ENCODE measurements at regions not wholly inside any gene's neighbourhood (a gene's known extent, or its start where the extent isn't known, plus 50 kb on each side); places are given as distances from the start of the nearest gene placed in this dataset.
"Not testable (repeated sequence)": the region's sequence is repeated elsewhere in the genome, so short reads cannot be mapped to it uniquely, and the experiment has no call there.

GRCh38 chr4:131113704-131114103, 2017.8 kb downstream of the C4orf33 start:
- DNase-seq: no peak

GRCh38 chr4:131119661-131120060, 2023.7 kb downstream of the C4orf33 start:
- no peak for DNase-seq

DNA sequence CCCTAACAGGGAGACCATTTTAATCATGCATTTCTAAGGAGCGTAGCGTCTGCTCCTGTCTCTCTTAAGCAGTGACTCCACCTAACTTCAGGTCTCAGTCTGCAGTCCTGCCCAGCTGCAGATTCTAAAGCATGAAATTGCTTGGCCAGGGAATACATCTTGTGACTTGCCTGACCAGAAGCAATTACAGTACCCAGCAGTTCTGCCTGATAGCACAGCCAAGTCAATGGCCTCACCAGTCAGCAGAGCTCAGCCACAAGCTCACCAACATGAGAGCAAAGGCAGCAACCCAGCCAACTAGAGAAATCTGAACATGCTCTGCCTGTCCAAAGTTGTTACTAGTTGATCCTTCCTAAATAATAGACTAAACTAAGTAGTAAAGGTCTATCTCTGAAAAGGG, 2011.9 kb upstream of the PCDH10 start:
- no peak for DNase-seq

DNA sequence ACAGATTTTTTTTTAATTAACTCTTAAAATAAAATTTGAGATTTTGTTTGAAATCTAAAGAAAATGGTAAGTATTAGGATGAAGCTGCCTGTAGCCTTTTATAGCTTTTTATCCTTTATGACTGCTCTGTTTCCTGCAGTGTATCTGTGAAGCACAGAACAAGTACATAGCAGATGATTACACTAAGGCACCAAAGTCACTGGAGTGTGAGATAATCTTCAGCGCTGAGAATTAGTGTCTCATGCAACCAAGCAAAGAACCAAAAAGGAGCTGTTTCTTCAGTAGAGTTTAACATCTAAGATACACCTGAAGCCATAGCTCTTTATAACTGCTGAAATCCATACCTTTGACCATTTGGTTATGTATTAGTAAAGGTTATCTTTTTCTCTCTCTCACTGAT, 1989.8 kb upstream of the PCDH10 start:
- no peak for DNase-seq

DNA sequence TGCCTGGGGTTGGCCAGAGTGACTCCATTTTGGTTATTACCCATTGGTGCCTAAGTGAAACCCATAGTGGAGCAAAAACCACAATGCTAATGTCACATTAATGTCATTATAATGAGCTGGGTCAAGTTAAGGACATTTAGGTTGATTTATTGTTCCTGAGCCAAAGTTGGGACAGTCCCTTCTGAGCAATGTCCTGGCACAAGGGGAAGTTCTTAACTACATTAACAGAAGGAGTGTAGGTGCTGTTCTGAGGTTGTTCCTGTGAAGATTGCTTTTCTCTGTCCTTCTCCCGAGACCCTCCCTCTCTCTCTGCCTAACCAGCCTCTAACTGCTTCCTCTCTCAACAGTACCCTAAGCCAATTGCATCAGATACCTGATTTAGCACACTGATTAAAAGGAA, 1956.8 kb upstream of the PCDH10 start:
- no peak for DNase-seq

- no peak for DNase-seq
These were observed 1941.5 kb upstream of the PCDH10 start for GRCh38 chr4:131207589-131207988.

DNA sequence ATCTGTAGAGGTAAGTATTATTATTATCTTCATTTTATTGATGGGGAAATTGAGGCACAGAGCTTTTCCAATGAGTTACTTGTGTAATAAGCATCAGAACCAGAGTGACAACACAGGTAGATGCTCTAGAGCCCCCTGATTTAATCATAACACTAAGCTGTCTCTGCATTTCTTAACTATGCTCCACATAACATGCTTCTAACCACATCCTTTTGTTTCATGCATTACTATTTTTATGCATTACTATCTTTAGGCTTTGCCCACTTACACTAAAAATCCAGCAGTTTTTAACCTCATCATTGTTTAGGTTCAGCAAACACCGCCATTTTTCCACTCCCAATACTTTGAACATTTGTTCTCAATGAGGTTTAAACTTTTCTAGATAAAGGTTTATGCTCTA, 1900.8 kb upstream of the PCDH10 start:
- DNase-seq: no peak

GRCh38 chr4:131251321-131251720, 1897.8 kb upstream of the PCDH10 start:
- no peak for DNase-seq

- no peak for DNase-seq
These were observed 1891.9 kb upstream of the PCDH10 start for GRCh38 chr4:131257241-131257640.

DNA sequence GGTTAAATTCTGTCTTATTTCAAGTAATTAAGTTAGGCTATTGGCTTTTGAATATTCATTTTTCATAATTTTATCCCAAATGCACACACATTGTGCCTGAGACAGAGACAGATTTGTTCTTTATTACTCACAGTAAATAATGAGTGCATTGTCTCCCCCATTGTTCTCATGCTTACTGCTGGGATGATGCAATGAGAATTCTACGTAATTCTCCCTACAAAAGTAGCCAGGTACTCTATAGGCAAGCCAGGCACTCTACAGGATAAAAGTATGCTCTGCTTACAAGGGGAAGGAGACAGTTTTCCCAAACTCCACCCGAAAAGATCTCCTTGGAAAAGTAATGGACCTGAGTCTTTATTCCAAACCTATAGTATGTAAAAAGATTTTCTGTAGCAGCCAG, 1890.7 kb upstream of the PCDH10 start:
- no peak for DNase-seq

DNA sequence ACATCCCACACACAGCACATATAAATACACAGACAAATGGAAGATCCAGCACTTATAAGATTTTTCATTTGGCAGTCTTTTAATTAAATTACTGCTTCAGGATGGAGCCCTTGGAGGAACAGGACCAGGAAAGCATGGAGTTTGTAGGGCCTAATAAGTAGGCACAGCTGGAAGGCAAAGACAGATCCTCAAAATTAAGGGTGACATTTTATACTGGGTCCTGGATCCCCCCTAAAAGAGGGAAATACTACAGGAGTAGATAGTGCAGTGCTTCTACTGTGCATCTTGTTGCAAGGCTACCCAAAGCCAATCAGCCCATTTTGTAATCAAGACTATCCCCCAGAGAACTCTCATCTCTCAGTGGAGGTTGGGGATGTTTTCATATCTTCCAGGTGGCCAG, 1860.7 kb upstream of the PCDH10 start:
- DNase-seq: no peak

GRCh38 chr4:131296192-131296591, 1852.9 kb upstream of the PCDH10 start:
- DNase-seq: no peak

DNA sequence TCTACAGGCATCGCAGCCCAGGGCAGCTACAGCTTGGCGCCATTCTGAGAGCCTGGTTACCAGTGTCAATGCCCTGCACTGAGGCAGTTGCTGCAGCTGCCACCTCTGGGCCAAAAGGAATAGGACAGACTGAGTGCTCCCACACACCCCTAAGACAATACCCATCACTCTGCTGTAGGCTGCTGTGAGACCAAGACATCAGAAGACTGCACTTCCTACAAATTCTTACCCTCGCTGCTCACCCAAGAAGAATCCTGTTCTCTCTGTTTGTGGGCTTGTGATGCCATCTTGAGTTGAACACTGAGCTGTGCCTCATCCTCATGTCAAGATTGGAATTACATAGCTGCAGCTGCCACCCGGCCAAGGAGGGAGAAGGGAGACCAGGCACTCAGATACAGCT, 1847.0 kb upstream of the PCDH10 start:
- no peak for DNase-seq

- DNase-seq: no peak
These were observed 1844.4 kb upstream of the PCDH10 start for GRCh38 chr4:131304686-131305085.

DNA sequence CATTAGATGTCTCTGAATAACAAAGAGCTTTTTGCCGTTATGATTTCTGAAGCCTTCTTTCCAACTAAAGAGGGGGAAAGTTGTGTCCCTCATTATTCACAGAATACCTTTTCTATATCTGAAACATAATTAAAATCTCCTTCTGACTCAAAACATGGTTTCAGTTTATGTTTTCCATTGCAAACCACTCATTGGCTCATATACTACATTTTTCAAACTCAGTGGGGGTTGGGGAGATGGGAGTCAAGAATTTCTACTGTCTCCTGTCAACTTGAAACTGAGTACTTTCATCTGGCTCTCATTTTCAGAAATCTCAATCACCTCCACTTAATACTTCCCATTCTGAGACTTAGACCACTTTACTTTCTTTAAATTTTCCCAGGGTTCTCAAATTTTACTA, 1839.5 kb upstream of the PCDH10 start:
- DNase-seq: no peak

DNA sequence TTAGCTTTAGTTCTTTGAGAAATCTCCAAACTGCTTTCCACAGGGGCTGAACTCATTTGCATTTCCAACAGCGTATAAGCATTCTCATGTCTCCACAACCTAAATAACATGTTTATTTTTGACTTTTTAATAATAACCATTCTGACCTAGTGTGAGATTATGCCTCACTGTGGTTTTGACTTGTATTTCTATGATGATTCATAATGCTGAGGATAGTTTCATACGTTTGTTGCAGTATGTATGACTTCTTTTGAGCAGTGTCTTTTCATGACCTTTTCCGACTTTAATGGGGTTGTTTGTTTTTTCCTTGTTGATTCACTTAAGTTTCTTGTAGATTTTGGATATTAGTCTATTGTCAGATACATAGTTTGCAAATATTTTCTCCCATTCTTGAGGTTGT, 1833.0 kb upstream of the PCDH10 start:
- no peak for DNase-seq

DNA sequence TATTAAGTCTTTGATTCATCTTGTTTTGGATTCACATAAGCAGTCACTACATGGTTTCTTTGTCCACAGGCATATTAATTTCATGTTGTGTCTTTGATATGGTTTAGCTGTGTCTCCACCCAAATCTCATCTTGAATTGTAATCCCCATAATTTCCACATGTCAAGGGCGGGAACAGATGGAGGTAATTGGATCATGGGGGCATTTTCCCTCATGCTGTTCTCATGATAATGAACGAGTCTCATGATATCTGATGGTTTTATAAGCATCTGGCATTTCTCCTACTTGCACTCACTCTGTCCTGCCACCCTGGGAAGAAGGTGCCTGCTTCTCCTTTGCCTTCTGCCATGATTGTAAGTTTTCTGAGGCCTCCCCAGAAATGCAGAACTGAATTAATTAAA, 1811.2 kb upstream of the PCDH10 start:
- no peak for DNase-seq

DNA sequence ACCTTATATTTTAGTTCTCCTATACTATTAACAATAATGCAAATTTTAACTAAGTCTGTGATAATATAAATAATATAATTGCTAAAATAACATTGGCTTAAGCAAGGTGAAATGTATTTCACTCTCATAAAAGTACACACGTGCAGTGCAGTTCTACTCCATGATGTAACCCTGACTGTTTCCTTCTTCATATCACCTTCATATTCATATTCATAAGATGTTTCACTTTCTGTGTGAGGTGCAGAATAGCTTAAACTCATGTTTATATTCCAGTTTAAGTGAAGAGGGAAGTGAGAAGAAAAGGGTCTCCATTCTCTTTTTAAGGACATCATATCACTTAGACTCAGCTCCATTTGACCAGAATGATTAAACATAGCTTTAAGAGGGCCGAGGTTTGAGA, 1810.0 kb upstream of the PCDH10 start:
- DNase-seq: no peak

GRCh38 chr4:131344761-131345160, 1804.3 kb upstream of the PCDH10 start:
- DNase-seq: no peak

- no peak for DNase-seq
These were observed 1801.3 kb upstream of the PCDH10 start for GRCh38 chr4:131347816-131348215.

- DNase-seq: no peak
These were observed 1800.8 kb upstream of the PCDH10 start for GRCh38 chr4:131348263-131348662.

- not testable (repeated sequence) for DNase-seq
These were observed 1796.7 kb upstream of the PCDH10 start for GRCh38 chr4:131352371-131352770.

DNA sequence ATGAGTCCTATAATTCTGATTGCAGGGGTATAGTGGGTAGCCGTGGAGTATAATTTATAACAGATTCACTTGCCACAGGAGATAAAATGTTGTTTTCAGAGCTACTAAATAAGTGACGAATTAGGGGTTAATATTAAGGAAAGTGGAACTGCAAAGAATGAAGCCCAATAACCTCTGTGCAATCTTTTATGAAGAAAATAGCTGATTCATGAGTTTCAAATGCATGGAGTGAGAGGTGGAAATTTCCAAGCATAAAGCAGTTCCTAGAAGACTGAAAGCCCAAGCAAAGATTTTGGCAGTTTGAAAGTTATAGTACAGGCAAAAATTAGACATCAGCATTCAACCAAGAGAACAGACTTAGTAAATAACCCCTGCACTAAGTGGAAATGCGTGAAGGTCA, 1782.4 kb upstream of the PCDH10 start:
- no peak for DNase-seq

GRCh38 chr4:131367441-131367840, 1781.7 kb upstream of the PCDH10 start:
- no peak for DNase-seq

- no peak for DNase-seq
These were observed 1778.2 kb upstream of the PCDH10 start for GRCh38 chr4:131370846-131371245.

DNA sequence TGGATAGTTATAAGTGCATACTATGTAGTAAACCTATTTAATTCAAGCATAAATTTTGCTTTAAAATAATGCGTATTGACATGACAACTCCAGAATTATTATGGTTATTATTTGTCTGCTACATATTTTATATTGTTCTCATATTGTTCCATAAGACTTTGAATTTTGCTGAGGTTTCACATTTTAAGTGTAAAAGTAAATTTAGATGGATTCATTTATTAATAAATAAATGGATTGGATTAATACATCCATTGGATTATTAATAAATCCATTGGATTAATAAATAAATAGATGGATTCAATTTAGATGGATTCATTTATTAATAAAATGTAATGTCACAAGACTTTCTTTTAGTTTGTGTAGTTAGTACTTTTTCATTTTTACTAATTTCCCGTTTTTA, 1768.0 kb upstream of the PCDH10 start:
- no peak for DNase-seq

Data from fibroblast of skin of scalp (primary cell).